Kidney (tissue), 13 donors: ENCODE measurements at regions not wholly inside any gene's neighbourhood (a gene's known extent, or its start where the extent isn't known, plus 50 kb on each side); places are given as distances from the start of the nearest gene placed in this dataset.

ENCODE experiments used
- DNase-seq, 5 donors: peaks; one replicate each; pipeline ENCODE4 v3.0.0-alpha.2; 2013 to 2020
- FAIRE-seq: peaks from 2 replicates; lab custom pipeline; 2012; peaks lifted over from hg19 to GRCh38; lab: Jason Lieb, UNC
- H3K27ac ChIP-seq, 2 donors: one replicate each; pipeline ENCODE4 v1.7.0; 2013; ENCODE audit warnings: low read depth in 2 of 2, low read length in 2 of 2, inconsistent platforms in 1 of 2
- H3K27me3 ChIP-seq: one replicate; pipeline ENCODE4 v1.7.1; 2013; ENCODE audit warnings: low read length, inconsistent platforms; ENCODE audit not compliant: control insufficient read depth, insufficient read depth
- H3K36me3 ChIP-seq, 3 donors: one replicate each; pipeline versions ENCODE4 v1.7.0 to v1.7.1; 2013; ENCODE audit warnings: low read length in 3 of 3, control low read depth in 1 of 3, inconsistent platforms in 1 of 3; ENCODE audit not compliant: insufficient read depth in 3 of 3, control insufficient read depth in 2 of 3
- H3K4me1 ChIP-seq, 3 donors: one replicate each; pipeline versions ENCODE4 v1.7.0 to v1.7.1; 2013; ENCODE audit warnings: low read length in 3 of 3, inconsistent platforms in 1 of 3, low read depth in 1 of 3; ENCODE audit not compliant: control insufficient read depth in 2 of 3, insufficient read depth in 2 of 3
- H3K4me3 ChIP-seq, 3 donors: one replicate each; pipeline versions ENCODE4 v1.7.0 to v1.8.1; 2013; ENCODE audit warnings: low read length in 3 of 3, control low read depth in 1 of 3, inconsistent platforms in 1 of 3
- H3K9ac ChIP-seq, 3 donors: one replicate each; pipeline versions ENCODE4 v1.7.0 to v1.7.1; 2013; ENCODE audit warnings: low read length in 3 of 3, control low read depth in 1 of 3, inconsistent platforms in 1 of 3
- H3K9me3 ChIP-seq, 3 donors: one replicate each; pipeline versions ENCODE4 v1.7.0 to v1.7.1; 2013; ENCODE audit warnings: low read length in 3 of 3, control low read depth in 1 of 3, inconsistent platforms in 1 of 3; ENCODE audit not compliant: control insufficient read depth in 2 of 3, insufficient read depth in 1 of 3
- CTCF ChIP-seq: IDR thresholded peaks from 3 replicates; pipeline ENCODE4 v1.5.1; 2012; ENCODE audit warnings: mild to moderate bottlenecking, moderate library complexity, borderline replicate concordance; ENCODE audit not compliant: insufficient read depth; ENCODE audit errors: extremely low read depth
- intact Hi-C: fragments of 100-400 bp; cut with DNase I; formaldehyde crosslinking; loops from one replicate; pipeline ENCODE4 v1.11.1; 2022
- donor health status: control.
- donor health status: control.
- donor health status: control.
- donor health status: control.
- donor health status: control.
- donor health status: DM: yes; HTN: yes; CAD: no.
- donor health status: Normal renal cell carcinoma (clear cell type).

GRCh38 chr13:104593251-104593576 lies 1527.0 kb upstream of the SLC10A2 start:
- Histone ChIP-seq H3K27ac (no peak overlapping the region), H3K9ac (no peak overlapping the region), H3K27me3 (no peaks in the 10 kb centered on the region), H3K4me3 (no peak overlapping the region), H3K4me1 (no peaks in the 10 kb centered on the region), H3K9me3 (no peaks in the 10 kb centered on the region), H3K36me3 (no peaks in the 10 kb centered on the region)
- FAIRE-seq = no peak
- intact Hi-C loops = no loop called here
- no peak for TF ChIP-seq CTCF
- DNase-seq = no peak

- H3K9me3 ChIP-seq = no peaks in the 10 kb centered on the region
- no peak overlapping the region for H3K27ac ChIP-seq
- H3K4me1 ChIP-seq = no peaks in the 10 kb centered on the region
- DNase-seq = no peak
- H3K36me3 ChIP-seq = no peaks in the 10 kb centered on the region
- no peak for FAIRE-seq
- H3K9ac ChIP-seq = no peak overlapping the region
- intact Hi-C loops = no loop called here
- H3K27me3 ChIP-seq = no peaks in the 10 kb centered on the region
- TF ChIP-seq CTCF = no peak
- H3K4me3 ChIP-seq = no peak overlapping the region
These were observed 1526.5 kb upstream of the SLC10A2 start for GRCh38 chr13:104592545-104593250.

- Histone ChIP-seq H3K27ac (no peak overlapping the region), H3K9ac (no peak overlapping the region), H3K27me3 (no peaks in the 10 kb centered on the region), H3K4me3 (no peak overlapping the region), H3K4me1 (no peaks in the 10 kb centered on the region), H3K36me3 (no peaks in the 10 kb centered on the region), H3K9me3 (no peaks in the 10 kb centered on the region)
- intact Hi-C loops = no loop called here
- TF ChIP-seq CTCF = no peak
- peak in 1 of 5 donors; percentile 46 for DNase-seq
- no peak for FAIRE-seq
These were observed 1525.9 kb upstream of the SLC10A2 start for GRCh38 chr13:104592127-104592526.
